DMS 273 (cell line): ENCODE measurements at regions not wholly inside any gene's neighbourhood (a gene's known extent, or its start where the extent isn't known, plus 50 kb on each side); places are given as distances from the start of the nearest gene placed in this dataset.

Experiments used
- DNase-seq: peaks from one replicate; lab custom pipeline; 2025; ENCODE audit not compliant: unreplicated experiment; lab: John Stamatoyannopoulos, UW

- no peak for DNase-seq
Observed at GRCh38 chr4:128337863-128338262, 50.2 kb upstream of the PGRMC2 start.
